NT2/D1 (cell line): ENCODE measurements at regions not wholly inside any gene's neighbourhood (a gene's known extent, or its start where the extent isn't known, plus 50 kb on each side); places are given as distances from the start of the nearest gene placed in this dataset.

Source experiments
- DNase-seq: peaks from one replicate; pipeline ENCODE4 v3.0.0-alpha.2; 2011; ENCODE audit warnings: low read depth, low spot score
- H3K27me3 ChIP-seq: 2 replicates; pipeline ENCODE4 v1.6.0; 2011; ENCODE audit warnings: mild to moderate bottlenecking; ENCODE audit not compliant: insufficient read length, insufficient read depth
- H3K36me3 ChIP-seq: 2 replicates; pipeline ENCODE4 v1.6.1; 2011; ENCODE audit warnings: mild to moderate bottlenecking, low read length, mixed read lengths; ENCODE audit not compliant: insufficient read depth, insufficient read length
- H3K4me1 ChIP-seq: 2 replicates; pipeline ENCODE4 v1.5.1; 2011; ENCODE audit not compliant: insufficient read depth, insufficient read length
- H3K4me3 ChIP-seq: 2 replicates; pipeline ENCODE4 v1.5.1; 2011; ENCODE audit warnings: low read depth; ENCODE audit not compliant: insufficient read length
- H3K9ac ChIP-seq: 2 replicates; pipeline ENCODE4 v1.6.0; 2011; ENCODE audit warnings: low read depth; ENCODE audit not compliant: insufficient read length
- H3K9me3 ChIP-seq: 2 replicates; pipeline ENCODE4 v1.5.1; 2011; ENCODE audit warnings: mild to moderate bottlenecking, low read length; ENCODE audit not compliant: insufficient read depth
- SUZ12 ChIP-seq: IDR thresholded peaks from 2 replicates; pipeline ENCODE4 v1.6.1; 2011; ENCODE audit not compliant: insufficient read length, insufficient read depth; ENCODE audit errors: extremely low read depth
- YY1 ChIP-seq: IDR thresholded peaks from 2 replicates; pipeline ENCODE4 v1.6.1; 2011; ENCODE audit not compliant: insufficient read length, insufficient read depth
- ZNF274 ChIP-seq: IDR thresholded peaks from 2 replicates; pipeline ENCODE4 v1.6.1; 2011; ENCODE audit warnings: mild to moderate bottlenecking, low read depth, low read length

GRCh38 chr3:154783061-154783460, 297.1 kb upstream of the MME start:
- Histone ChIP-seq H3K4me1 (no peaks in the 10 kb centered on the region), H3K27me3 (no peaks in the 10 kb centered on the region), H3K9me3 (no peaks in the 10 kb centered on the region), H3K36me3 (no peaks in the 10 kb centered on the region), H3K9ac (no peak overlapping the region), H3K4me3 (no peak overlapping the region)
- no peak for TF ChIP-seq SUZ12
- no peak for TF ChIP-seq YY1
- no peak for TF ChIP-seq ZNF274
- DNase-seq = no peak

DNA sequence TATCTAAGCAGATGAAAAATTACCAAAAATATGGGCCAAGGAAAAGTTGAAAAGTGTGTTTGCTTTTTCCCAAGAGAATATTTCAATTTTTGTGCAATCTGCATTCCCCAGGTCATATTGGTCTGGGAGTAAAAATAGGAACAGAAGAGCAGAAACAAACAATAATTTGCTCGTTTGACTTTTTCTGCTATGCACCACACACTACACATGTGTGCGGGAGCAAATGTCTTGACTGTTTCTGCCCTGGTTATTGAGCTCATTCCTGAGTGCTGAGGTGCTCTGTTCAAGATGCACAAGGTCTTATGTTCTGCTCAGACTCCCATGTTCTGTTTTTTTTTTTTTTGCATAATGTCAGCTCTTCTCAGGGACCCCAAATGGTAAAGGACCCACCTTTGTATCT, 298.0 kb upstream of the MME start:
- TF ChIP-seq YY1 = no peak
- no peak for TF ChIP-seq ZNF274
- TF ChIP-seq SUZ12 = no peak
- Histone ChIP-seq H3K9me3 (no peaks in the 10 kb centered on the region), H3K4me1 (no peaks in the 10 kb centered on the region), H3K27me3 (no peaks in the 10 kb centered on the region), H3K4me3 (no peak overlapping the region), H3K36me3 (no peaks in the 10 kb centered on the region), H3K9ac (no peak overlapping the region)
- DNase-seq = no peak

DNA sequence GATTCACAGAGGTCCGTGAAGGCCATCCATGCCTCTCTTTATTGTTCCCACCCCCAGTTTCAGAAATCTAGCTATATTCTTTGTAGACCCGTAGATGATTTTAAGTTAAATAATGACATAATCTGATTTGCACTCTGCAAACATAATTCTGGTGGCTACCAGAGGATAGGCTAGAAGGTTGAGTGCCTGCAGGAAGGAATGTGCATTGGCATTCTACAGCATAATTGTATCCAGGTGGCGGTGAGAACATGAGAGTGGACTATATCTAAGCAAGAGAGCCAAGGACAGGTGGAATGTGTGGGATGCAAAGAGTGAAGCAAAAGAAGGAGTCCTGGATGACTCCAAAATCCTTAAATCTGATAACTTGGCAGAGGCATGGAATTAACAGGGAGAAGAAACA, 298.5 kb upstream of the MME start:
- DNase-seq = no peak

GRCh38 chr3:154780263-154780662, 299.9 kb upstream of the MME start:
- no peak overlapping the region for H3K9ac ChIP-seq
- peak; percentile 2 for DNase-seq
- H3K9me3 ChIP-seq = no peaks in the 10 kb centered on the region
- H3K4me3 ChIP-seq = no peak overlapping the region
- TF ChIP-seq ZNF274 (no peak), YY1 (no peak), SUZ12 (no peak)
- H3K27me3 ChIP-seq = no peaks in the 10 kb centered on the region
- no peaks in the 10 kb centered on the region for H3K36me3 ChIP-seq
- H3K4me1 ChIP-seq = no peaks in the 10 kb centered on the region

More for the DNA sequence above, 298.5 kb upstream of the MME start:
- Histone ChIP-seq H3K9ac (no peak overlapping the region), H3K4me1 (no peaks in the 10 kb centered on the region), H3K4me3 (no peak overlapping the region), H3K27me3 (no peaks in the 10 kb centered on the region), H3K36me3 (no peaks in the 10 kb centered on the region), H3K9me3 (no peaks in the 10 kb centered on the region)
- no peak for TF ChIP-seq ZNF274
- no peak for TF ChIP-seq SUZ12
- TF ChIP-seq YY1 = no peak

DNA sequence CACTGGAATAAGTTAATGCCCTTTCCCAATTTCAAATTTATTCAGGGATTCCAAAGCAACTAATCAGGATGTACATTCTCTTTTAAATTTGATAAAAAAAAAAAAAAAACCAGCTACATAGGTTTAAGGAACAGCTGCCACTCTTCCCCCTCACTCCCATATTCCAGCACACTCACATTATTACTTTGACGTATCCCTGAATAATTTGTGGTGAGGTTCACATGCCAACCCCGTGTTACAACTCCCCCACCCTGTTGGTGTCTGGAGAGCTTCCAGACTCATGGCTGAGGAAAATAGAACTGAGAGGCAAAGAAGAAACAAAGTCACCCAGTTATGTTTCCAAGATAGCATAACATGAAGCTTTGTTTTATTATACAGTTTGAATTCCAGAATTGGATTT, 300.5 kb upstream of the MME start:
- no peak overlapping the region for H3K4me3 ChIP-seq
- no peaks in the 10 kb centered on the region for H3K27me3 ChIP-seq
- no peak for DNase-seq

DNA sequence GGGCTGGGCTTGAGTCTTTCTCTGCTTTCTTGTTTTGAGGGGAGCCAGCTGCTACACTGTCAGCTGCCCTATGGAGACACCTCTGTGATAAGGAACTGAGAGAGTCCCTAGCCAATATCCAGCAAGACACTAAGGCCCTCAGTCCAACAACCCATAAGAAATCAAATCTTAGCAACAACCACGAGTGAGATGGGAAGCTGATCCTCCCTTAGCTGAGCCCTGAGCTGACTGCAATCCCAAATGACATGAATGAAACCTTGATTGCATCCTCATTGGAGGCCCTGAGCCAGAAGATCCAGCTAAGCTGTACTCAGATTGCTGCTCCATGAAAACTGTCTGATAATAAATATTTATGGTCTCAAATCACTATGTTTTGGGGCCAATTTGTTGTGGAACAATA, 302.1 kb upstream of the MME start:
- no peak for TF ChIP-seq YY1
- H3K4me3 ChIP-seq = no peak overlapping the region
- no peaks in the 10 kb centered on the region for H3K9me3 ChIP-seq
- no peaks in the 10 kb centered on the region for H3K27me3 ChIP-seq
- no peak for DNase-seq
- H3K4me1 ChIP-seq = no peaks in the 10 kb centered on the region
- H3K9ac ChIP-seq = no peak overlapping the region
- no peaks in the 10 kb centered on the region for H3K36me3 ChIP-seq

More for the DNA sequence above, 300.5 kb upstream of the MME start:
- TF ChIP-seq ZNF274 = no peak
- TF ChIP-seq YY1 = no peak
- TF ChIP-seq SUZ12 = no peak
- Histone ChIP-seq H3K9ac (no peak overlapping the region), H3K4me1 (no peaks in the 10 kb centered on the region), H3K36me3 (no peaks in the 10 kb centered on the region), H3K9me3 (no peaks in the 10 kb centered on the region)

DNA sequence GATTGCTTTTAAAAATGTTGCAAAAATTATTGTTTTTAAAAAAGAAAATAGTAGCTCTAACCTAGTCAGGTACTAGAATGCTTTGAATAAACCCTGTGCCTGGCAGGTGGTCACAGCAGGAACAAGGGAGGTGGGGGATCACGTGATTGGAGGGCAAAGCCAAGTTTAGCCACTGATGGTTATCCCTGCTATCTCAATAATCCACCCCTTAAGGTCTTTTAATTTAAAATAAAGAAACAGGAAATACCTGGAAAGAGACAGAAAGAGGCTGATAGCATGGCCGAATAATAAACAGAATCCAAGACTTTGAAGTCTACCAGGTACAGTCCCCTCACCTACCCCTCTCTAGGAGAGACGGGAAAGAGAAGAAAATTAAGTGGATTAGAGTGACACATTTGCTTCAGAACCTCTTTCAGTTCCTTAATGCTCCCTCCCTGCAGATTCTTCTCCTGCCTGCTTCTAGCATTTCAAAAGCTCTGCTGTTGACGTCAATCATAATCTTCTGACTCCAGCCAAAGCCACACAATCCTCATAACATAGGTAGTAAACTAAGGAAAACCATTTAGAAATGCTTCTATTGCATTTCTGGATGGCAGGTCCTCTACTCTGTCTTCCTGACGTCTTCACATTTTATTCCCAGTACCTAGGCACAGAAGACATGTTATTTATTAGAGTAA, 303.4 kb upstream of the MME start:
- no peaks in the 10 kb centered on the region for H3K4me1 ChIP-seq
- H3K9ac ChIP-seq = no peak overlapping the region
- H3K27me3 ChIP-seq = no peaks in the 10 kb centered on the region
- H3K36me3 ChIP-seq = no peaks in the 10 kb centered on the region
- no peak overlapping the region for H3K4me3 ChIP-seq
- no peak for DNase-seq
- H3K9me3 ChIP-seq = no peaks in the 10 kb centered on the region
- TF ChIP-seq YY1 (no peak), ZNF274 (no peak), SUZ12 (no peak)
